AG09309 (cell line): ENCODE measurements at regions not wholly inside any gene's neighbourhood (a gene's known extent, or its start where the extent isn't known, plus 50 kb on each side); places are given as distances from the start of the nearest gene placed in this dataset.

Experiments
- DNase-seq: peaks from one replicate; pipeline ENCODE4 v3.0.0-alpha.2; 2010; ENCODE audit warnings: low read depth
- H3K4me3 ChIP-seq: 2 replicates; pipeline ENCODE4 v1.5.1; 2011; ENCODE audit warnings: mild to moderate bottlenecking, low read depth, low read length, moderate library complexity; ENCODE audit not compliant: control insufficient read depth
- CTCF ChIP-seq: IDR thresholded peaks from 2 replicates; pipeline ENCODE4 v1.5.1; 2011; ENCODE audit warnings: mild to moderate bottlenecking, low read depth, low read length, inconsistent platforms; ENCODE audit not compliant: insufficient read depth, control insufficient read depth; ENCODE audit errors: missing control alignments

GRCh38 chr6:166779381-166779780 is 152.3 kb upstream of the RPS6KA2 start:
- TF ChIP-seq CTCF, result no peak
- H3K4me3 ChIP-seq, result no peak overlapping the region
- no peak for DNase-seq

- DNase-seq, result no peak
- no peak for TF ChIP-seq CTCF
- H3K4me3 ChIP-seq, result no peak overlapping the region
Observed at GRCh38 chr6:166778776-166779175, 151.7 kb upstream of the RPS6KA2 start.

- DNase-seq, result no peak
- no peak overlapping the region for H3K4me3 ChIP-seq
- no peak for TF ChIP-seq CTCF
Observed at GRCh38 chr6:166778046-166778445, 151.0 kb upstream of the RPS6KA2 start.

- no peak overlapping the region for H3K4me3 ChIP-seq
- DNase-seq, result no peak
- TF ChIP-seq CTCF, result no peak
Observed at GRCh38 chr6:166777096-166777630, 150.1 kb upstream of the RPS6KA2 start.

- H3K4me3 ChIP-seq, result no peak overlapping the region
- no peak for DNase-seq
Observed at GRCh38 chr6:166776571-166776970, 149.5 kb upstream of the RPS6KA2 start.

GRCh38 chr6:166775923-166776220 is 148.8 kb upstream of the RPS6KA2 start:
- no peak for TF ChIP-seq CTCF
- H3K4me3 ChIP-seq, result no peak overlapping the region
- DNase-seq, result no peak

More at GRCh38 chr6:166776571-166776970, 149.5 kb upstream of the RPS6KA2 start:
- TF ChIP-seq CTCF, result no peak
